HuH-7 (cell line): ENCODE measurements at regions not wholly inside any gene's neighbourhood (a gene's known extent, or its start where the extent isn't known, plus 50 kb on each side); places are given as distances from the start of the nearest gene placed in this dataset.

Source experiments
- DNase-seq: peaks from one replicate; pipeline ENCODE4 v3.0.0; 2011; ENCODE audit warnings: low spot score

DNA sequence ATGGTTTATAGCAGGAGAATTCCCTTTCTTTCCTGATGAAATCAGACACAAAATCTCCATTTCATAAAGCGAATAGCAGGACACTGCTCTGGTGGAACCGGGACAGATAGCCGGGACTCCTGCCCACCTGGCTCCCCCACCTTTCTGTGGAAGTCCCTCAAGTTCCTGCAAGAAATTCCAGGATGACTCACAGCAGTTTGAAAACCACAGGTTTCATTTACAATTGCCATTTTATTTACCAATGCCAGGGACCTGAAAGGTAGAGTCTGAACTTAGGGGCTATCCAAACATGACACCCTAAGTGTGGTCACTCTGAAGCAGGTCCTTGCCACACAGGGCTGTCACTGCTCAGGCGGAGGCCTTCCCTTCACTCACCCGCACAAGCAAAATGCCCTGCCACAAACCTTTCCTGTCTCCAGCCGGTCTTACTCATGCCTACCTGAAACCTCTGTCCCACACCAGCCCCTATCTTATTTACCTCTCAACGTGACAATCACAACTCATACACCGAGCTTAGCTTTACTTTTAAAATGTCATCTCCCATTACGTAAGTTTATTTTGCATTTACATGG lies 63.3 kb upstream of the TAF1L start:
- no peak for DNase-seq

DNA sequence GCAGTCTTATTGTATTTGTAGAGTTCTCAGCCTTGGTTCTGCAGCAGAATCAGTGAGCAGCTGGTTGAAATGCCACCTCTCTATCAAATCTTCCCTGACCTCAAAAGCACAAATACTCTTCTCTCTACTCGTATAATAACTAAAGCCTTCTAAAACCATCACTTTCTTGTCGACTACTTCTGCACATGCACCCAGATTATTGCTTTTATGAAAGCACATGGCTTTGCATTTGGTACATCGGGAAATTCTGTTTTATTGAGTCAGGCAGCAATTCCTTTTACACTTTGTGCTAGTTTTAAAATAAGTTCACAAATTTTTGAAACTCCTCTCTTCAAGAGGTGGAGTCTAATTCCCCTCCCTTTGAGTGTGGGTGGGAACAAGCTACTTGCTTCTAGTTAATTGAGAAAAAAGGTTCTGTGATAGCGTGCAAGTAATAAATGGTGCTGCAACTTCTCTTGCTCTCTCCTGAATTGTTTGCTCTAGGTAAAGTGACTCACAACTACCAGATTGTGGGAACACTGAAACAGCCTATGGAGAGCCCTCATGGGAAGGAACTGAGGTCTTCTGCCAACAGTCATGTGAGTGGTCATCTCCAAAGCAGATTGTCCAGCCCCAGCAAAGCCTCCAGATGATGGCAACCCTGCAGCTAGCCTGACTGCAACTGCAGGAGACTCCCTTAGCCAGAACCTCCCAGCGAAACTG lies 66.0 kb upstream of the TAF1L start:
- no peak for DNase-seq

DNA sequence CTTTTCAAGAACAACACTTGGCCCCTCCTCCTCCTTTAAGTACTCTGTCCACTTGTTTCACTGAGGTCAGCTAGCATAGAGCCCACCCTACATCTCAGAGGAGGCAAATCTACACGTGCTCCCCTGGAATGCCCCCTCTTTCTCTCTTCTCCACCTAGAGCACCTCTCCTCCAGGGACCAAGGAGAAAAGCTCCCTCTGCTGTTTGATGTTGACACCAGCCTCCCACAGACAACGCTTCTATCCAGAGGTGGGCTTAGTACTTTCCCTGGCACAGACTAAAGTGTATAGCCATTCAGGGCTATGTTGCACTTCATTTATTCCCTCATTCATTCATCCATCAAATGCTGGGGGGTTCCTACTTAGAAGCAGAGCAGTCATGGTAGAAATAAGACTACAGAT lies 68.2 kb upstream of the TAF1L start:
- DNase-seq = peak; percentile 29

DNA sequence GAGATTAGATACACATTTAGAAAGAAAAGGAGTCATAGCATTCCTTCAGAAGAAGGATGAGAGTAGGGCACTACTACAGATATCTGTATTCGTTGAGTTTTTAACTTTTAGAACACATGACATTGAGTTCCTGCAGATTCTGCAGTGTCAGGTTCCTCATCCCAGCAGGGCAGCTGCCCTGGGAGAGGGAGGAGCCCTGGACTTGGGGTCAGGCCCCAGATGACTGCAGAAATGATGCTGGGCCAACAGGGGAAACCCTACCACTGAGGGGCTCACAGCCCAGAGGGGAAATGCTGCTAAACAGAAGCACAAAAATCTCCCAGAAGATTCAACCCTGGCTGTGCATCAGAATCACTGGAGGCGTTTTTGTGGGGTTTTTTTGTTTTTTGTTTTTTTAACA lies 68.9 kb upstream of the TAF1L start:
- no peak for DNase-seq

DNA sequence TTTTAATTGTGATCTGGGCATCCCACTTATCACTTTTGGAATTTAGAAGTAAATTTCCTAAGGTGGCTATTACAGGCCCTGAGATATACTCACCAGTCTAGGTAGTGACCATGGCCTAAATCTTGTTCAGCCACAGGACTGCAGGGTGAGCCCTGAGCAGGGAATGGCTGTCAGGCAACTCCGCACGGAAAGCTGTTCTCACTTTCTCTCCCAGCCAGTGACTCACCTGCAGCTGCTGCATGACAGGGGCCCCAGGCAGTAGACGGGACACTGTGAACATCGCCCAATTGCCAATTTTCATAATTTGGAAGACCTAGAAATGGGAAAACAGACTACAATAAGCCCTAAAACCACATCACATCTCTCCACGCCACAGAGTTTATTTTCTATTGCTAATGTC lies 69.6 kb upstream of the TAF1L start:
- no peak for DNase-seq

DNA sequence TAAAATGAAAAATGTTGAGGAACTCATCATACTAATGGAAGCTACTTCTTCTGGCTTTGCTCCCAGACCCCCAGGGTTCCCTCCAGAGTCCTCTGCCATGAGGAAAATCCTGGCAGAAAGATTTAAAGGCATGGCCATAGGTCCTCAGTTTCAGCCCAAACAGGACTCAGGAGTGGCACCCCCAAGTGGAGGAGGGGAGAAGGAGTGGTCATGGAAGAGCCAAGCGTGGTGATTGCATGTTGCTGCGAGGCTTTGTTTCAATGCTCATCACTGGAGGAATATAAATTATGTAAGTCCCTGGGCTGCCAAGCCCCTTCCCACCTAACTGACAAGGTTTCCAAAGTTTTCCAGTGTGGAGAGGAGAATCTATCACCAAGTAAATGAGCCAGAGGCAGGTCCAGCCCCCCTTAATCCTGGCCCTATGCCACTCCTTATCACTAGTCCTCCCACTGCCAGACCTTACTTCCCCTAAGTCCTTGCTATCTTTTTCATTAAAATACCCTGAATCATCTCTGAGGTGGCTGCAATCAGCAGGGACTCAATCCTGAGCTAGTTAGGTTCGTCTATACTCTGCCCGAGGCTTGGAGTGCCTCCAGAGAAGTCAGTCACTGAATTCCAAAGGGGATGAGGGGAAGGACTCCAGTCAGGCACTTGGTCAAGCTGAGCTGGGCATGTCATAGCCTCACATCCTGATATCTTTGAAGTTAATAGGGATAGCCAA lies 70.7 kb upstream of the TAF1L start:
- DNase-seq = no peak

DNA sequence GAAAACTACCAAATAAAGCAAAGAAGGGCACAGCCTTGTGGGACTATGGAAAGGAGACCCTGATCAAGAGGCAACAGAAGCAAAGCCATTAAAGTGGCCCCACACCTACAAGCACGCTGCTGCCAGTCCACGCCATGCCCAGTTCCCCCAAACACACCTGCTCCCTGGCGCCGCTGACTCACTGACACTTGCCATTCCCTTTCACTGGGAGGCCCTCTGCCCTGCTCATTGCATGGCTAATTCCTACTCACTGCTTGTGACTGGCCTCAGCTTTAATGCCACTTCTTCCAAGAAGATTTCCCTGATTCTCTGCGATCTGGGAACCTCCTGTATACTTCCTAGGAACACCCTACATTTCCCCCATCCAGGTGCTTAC lies 71.2 kb upstream of the TAF1L start:
- no peak for DNase-seq

DNA sequence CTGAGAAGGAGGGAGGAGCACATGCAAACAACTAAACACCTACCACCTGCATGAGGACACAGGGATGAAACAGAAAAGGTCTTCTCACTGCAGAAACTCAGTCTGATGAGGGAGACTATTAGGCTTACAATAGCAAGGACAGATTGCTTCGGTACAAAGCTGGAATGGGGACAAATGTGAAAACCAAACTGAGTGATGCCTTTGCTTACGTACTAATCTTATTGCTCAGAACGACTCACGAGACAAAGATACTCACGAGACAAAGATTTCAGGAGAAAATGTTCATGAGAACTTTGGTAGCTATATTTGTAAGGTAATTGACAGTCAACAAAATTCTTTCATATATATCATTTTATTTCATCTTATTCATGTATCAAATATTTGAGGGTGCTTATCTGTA lies 71.9 kb upstream of the TAF1L start:
- no peak for DNase-seq

DNA sequence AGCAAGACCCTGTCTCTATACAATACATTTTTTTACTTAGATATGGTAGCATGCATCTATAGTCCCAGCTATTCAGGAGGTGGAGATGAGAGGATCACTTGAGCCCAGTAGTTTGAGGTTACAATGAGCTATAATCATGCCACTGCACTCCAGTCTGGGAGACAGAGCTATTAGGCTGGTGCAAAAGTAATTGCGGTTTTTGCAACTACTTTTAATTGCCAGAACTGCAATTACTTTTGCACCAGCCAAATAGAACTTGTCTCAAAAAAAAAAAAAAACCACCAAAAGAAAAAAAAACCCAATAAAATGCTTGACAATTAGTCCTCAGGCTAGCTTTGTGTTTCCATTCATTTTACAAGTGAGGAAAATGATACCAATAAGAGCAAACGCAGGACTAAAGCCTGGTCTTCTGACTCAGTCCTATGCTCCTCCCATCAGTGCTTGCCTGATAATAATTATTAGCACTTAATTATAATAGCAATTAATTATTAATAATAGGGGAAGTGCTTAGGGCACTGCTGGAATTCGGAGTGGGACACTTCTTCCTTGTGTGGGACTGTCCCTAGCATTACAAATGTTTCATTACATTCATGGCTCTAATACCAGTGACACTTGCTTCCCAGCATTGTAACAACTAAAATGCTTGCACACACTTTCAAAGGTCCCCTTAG lies 73.1 kb upstream of the TAF1L start:
- no peak for DNase-seq

DNA sequence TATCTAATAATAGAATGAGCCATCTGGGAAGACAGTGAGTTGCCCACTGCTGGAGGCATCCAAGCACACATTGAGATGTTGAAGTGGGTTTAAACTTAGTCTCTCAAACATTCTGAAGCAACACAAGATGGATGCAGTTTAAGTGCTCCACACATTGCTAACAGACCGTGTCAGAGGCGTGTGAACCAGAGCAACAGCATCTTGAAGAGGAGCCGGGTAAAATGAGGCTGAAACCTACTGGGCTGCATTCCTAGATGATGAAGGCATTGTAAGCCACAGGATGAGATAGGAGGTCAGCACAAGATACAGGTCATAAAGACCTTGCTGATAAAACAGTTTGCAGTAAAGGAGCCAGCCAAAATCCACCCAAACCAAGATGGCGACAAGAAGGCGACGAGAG lies 73.5 kb upstream of the TMEM215 start:
- no peak for DNase-seq

DNA sequence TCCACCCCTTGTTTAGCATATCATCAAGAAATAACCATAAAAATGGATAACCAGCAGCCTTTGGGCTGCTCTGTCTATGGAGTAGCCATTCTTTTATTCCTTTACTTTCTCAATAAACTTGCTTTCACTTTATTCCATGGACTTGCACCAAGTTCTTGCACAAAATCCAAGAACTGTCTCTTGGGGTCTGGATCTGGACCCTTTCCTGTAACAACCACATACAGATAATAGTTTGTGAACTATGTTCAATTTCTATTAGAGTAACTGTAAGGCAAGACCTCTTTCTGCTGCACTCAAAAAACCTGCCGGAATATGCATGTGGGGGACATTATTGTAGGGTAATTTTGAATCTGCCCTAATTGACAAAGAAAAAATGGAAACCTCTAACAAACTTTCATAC lies 66.9 kb upstream of the TMEM215 start:
- no peak for DNase-seq

DNA sequence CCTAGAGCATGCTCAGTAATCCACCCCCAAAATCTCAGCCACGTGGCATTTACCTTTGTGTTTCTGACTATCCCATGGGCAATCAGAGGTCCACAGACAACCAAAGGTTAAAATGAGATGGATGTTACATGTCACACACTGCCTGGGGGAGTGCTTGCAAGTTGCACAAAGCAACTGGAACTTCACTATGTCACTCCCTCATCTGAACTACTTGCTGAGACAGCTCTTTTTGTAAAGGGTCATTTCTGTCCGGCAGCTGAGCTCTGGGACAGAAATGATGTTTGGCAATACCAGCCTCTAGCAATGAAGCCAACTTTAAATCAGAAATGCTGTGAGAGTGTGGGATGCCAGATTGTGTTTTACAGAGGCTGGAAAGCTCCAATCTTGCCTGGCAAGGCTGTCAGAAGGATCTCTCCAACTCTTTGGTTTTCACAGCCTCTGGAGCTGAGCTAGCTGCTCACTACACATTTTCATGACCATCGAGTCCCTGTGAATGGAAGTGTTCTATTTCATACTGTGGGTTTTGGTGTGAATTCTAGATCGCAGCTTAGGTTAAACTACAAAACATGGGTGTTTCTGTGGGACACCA lies 66.3 kb upstream of the TMEM215 start:
- no peak for DNase-seq

DNA sequence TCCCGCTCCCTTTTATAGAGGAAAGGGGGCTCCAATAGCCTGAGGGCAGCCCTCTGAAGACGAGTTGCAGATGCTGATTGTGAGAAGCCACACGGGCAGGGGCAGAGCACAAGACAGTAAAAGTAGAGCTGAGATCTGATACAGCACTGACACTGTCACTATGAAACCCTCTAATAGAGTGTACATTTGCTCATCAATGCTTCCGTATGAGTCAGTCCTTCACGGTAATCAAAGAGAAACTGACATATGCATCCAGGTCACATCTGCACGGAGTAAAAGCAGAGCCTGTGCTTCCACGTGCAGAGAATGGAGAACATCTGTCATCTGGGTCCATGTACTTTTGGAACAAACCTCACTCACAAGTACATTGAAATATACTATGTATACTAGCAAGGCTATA lies 60.6 kb upstream of the TMEM215 start:
- DNase-seq = no peak

DNA sequence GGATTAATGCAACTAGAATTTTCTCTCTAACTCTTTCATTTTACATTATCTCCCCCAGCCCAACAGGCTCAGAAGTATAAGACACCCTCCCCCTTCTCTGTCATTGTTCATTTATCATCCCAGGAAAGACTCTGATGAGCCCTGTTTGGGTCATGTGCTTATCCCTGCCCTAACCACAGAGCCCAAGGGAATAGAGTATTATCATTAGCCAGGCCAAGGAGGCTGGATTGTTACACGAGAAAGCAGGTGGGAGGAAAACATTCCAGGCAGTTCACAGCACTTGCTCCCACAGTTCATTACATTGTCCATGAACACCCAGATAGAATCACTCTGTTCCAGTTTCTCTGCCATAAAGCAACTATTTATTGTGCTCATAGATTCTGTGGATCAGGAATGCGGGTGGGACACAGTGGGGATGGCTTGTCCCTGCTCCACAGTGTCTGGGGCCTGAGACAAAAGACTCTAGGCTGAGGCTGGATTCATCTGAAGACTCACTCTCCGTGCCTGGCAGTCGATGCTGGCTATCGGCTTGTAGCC lies 59.5 kb upstream of the TMEM215 start:
- no peak for DNase-seq

DNA sequence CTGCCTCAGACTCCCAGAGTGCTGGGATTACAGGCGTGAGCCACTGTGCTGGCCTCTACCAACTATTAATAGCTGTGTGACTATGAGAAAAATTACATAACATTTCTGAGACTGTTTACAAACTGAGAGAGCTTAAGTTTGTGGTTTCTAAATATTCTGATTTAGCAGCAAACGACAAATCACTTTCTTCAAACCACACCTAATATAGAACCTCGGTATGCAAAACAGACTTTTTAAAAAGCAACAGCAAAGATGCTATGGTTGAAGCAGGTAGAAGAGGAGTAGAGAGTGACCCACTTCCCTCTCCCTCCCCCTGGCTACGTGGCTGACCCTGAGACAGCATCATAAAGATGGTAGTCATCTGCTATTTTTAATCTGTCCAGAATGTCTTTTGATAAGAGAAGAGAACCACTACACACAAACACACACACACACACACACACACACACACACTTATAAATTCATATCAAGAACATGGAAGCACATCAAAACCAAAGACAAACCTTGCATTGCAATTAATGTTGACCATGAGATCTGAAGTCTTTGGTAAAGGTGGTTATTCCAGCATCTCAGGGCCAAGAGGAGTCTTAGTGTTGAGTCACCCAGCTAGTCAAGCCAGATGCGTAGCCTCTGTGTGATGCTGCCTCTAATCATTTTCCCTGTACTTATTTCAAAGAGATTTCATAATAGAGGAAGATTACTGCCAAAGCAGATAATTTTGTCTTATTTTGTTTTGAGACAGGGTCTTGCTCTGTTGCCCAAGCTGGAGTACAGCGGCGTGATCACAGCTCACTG lies 58.1 kb upstream of the TMEM215 start:
- DNase-seq = no peak

DNA sequence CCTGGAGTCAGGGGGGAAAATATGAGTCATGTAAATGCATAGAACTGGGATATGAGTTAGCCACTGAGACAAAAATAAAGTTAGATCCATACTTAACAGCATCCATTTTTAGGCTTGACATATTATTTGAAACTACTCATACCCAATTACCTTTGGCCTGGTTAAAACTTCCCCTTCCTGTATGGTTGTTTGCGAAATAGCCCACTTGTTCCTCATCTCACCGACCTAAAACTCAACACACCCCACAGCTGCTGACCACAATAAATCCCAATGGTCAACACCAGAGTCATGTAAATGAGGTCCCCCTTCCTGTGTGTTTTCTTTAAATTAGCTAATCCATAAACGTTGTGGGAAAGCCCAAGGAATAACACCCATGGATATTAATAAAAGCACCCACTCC lies 55.2 kb upstream of the TMEM215 start:
- DNase-seq = no peak
